K562 (cell line): ENCODE measurements at regions not wholly inside any gene's neighbourhood (a gene's known extent, or its start where the extent isn't known, plus 50 kb on each side); places are given as distances from the start of the nearest gene placed in this dataset.

ENCODE experiments used
- ATAC-seq: fragments of 200-7000 bp; cut with Tn5 transposase; 3 replicates; pipeline ENCODE4 v1.9.1; 2020; ENCODE audit warnings: moderate library complexity
- BruUV-seq: library from RNA; stranded (reverse); fragments of 400-500 nt; replicated peaks from 2 replicates; lab custom pipeline; 2021; lab: Mats Ljungman, UMichigan
- CTCF ChIA-PET: fragments of 300-600 bp; formaldehyde crosslinking; extraction: SDS; loops from one replicate; lab custom pipeline; 2021; ENCODE audit warnings: low intra/inter-chr PET ratio; lab: Yijun Ruan, JAX
- POLR2A ChIA-PET: fragments of 300-600, 350-650 bp; sonication (Branson Sonifier 250); formaldehyde crosslinking; extraction: SDS; loops from one replicate; lab custom pipeline; 2021; ENCODE audit warnings: antibody characterized with exemption, inconsistent platforms; lab: Yijun Ruan, JAX
- DNase-seq, 4 experiments: peaks; one replicate each; pipeline versions ENCODE4 v3.0.0 to v3.0.0-alpha.2; 2011 to 2018; ENCODE audit warnings: low spot score in 3 of 4, mixed read lengths in 3 of 4; ENCODE audit errors: extremely low read depth in 1 of 4
- FAIRE-seq: peaks from 2 replicates; lab custom pipeline; 2011; peaks lifted over from hg19 to GRCh38; lab: Jason Lieb, UNC
- H2AFZ ChIP-seq: 2 replicates; pipeline ENCODE4 v1.6.0; 2011; ENCODE audit warnings: low read depth, low read length, control low read depth, inconsistent platforms
- H3K27ac ChIP-seq: fragments of 200-600 bp; 3 replicates; pipeline ENCODE4 v1.8.0; 2011; ENCODE audit warnings: low read depth, mild to moderate bottlenecking, control low read depth, inconsistent platforms, low read length, moderate library complexity, mixed read lengths; ENCODE audit errors: extremely low read depth
- H3K27me3 ChIP-seq, 2 experiments: fragments of 300-600 bp in 1 of 2; 2 replicates in 1 of 2; 3 replicates in 1 of 2; pipeline versions ENCODE4 v1.6.0 to v1.8.0; 2011; ENCODE audit warnings: inconsistent platforms in 2 of 2, low read length in 2 of 2, mild to moderate bottlenecking in 1 of 2, mixed read lengths in 1 of 2, moderate library complexity in 1 of 2; ENCODE audit not compliant: control insufficient read depth in 2 of 2, insufficient read depth in 2 of 2
- H3K36me3 ChIP-seq: fragments of 300-600 bp; 3 replicates; pipeline ENCODE4 v1.8.0; 2011; ENCODE audit warnings: mild to moderate bottlenecking, low read length, inconsistent platforms; ENCODE audit not compliant: control insufficient read depth, insufficient read depth
- H3K4me1 ChIP-seq, 2 experiments: fragments of 200-600 bp in 1 of 2; replicated peaks in 1 of 2; 2 replicates in 1 of 2; 3 replicates in 1 of 2; pipeline versions ENCODE4 v1.5.1 to v1.8.0; 2011; ENCODE audit warnings: inconsistent platforms in 2 of 2, low read length in 2 of 2, mild to moderate bottlenecking in 1 of 2, mixed read lengths in 1 of 2, moderate library complexity in 1 of 2; ENCODE audit not compliant: control insufficient read depth in 2 of 2, insufficient read depth in 2 of 2
- H3K4me2 ChIP-seq: 2 replicates; pipeline ENCODE4 v1.6.1; 2011; ENCODE audit warnings: low read length, control low read depth, inconsistent platforms, mixed read lengths; ENCODE audit not compliant: insufficient read depth
- H3K4me3 ChIP-seq: fragments of 200-600 bp; sonication (generic), shearing (Covaris generic); 2 replicates; pipeline ENCODE4 v1.5.1; 2016; ENCODE audit warnings: control low read depth, inconsistent platforms
- H3K79me2 ChIP-seq: fragments of 200-600 bp; 3 replicates; pipeline ENCODE4 v1.8.0; 2011; ENCODE audit warnings: low read length, inconsistent platforms; ENCODE audit not compliant: control insufficient read depth, insufficient read depth
- H3K9ac ChIP-seq, 2 experiments: 2 replicates each; pipeline versions ENCODE4 v1.6.0 to v1.6.1; 2011; ENCODE audit warnings: low read depth in 2 of 2, low read length in 2 of 2, control low read depth in 1 of 2, inconsistent platforms in 1 of 2, mild to moderate bottlenecking in 1 of 2, mixed read lengths in 1 of 2; ENCODE audit not compliant: insufficient read depth in 1 of 2
- H3K9me1 ChIP-seq: one replicate; pipeline ENCODE4 v1.6.0; 2011; ENCODE audit warnings: inconsistent platforms, mild to moderate bottlenecking, low read length, moderate library complexity; ENCODE audit not compliant: control insufficient read depth, insufficient read depth
- H3K9me3 ChIP-seq: replicated peaks from 2 replicates; pipeline ENCODE4 v1.5.1; 2011; ENCODE audit warnings: low read depth, low read length, inconsistent platforms; ENCODE audit not compliant: control insufficient read depth, insufficient read depth
- H4K20me1 ChIP-seq: replicated peaks from 2 replicates; pipeline ENCODE4 v1.6.1; 2011; ENCODE audit warnings: low read length, inconsistent platforms, mixed read lengths; ENCODE audit not compliant: control insufficient read depth, insufficient read depth
- CHD2 ChIP-seq: IDR thresholded peaks from 2 replicates; pipeline ENCODE4 v1.6.1; 2011; ENCODE audit warnings: low read depth, low read length
- HINFP ChIP-seq: fragments of 450-650 bp; conservative IDR thresholded peaks from 2 replicates; pipeline ENCODE4 v1.6.1; 2016; ENCODE audit warnings: missing genetic modification characterization, low read depth, mild to moderate bottlenecking, control low read depth, missing compliant biosample characterization
- MAFK ChIP-seq: IDR thresholded peaks from 2 replicates; pipeline ENCODE4 v1.6.1; 2011; ENCODE audit warnings: low read length, improper control_type of control experiment
- PHB ChIP-seq: fragments of 250-450 bp; sonication (Bioruptor Pico); IDR thresholded peaks from 2 replicates; pipeline ENCODE4 v1.5.0; 2021
- STAT5B ChIP-seq: fragments of 250-450 bp; sonication (Bioruptor Pico); IDR thresholded peaks from 2 replicates; pipeline ENCODE4 v1.8.0; 2021; ENCODE audit warnings: mild to moderate bottlenecking, inconsistent platforms
- ZNF354B ChIP-seq: fragments of 250-450 bp; sonication (Bioruptor Pico); IDR thresholded peaks from 2 replicates; pipeline ENCODE4 v1.4.0; 2020
- WGBS: fragments of 100-300 bp; shearing (Covaris generic); methylation state at CpG from one replicate; pipeline ENCODE4 v1.1.6; 2016; ENCODE audit warnings: low coverage, mixed read lengths; ENCODE audit not compliant: insufficient coverage; ENCODE audit errors: missing lambda C conversion rate; 5-methylcytosine and 5-hydroxymethylcytosine counted together
- in situ Hi-C: fragments of 300-500 bp; cut with MboI; formaldehyde crosslinking; loops from 4 replicates; pipeline ENCODE4 v1.15.0; 2018; ENCODE audit warnings: inconsistent platforms, mixed read lengths
- intact Hi-C: fragments of 100-400 bp; cut with micrococcal nuclease; formaldehyde crosslinking; loops from 2 replicates; pipeline ENCODE4 v1.14.2; 2022

GRCh38 chr1:55352080-55352810, 137.1 kb upstream of the USP24 start:
- FAIRE-seq (no peak), ATAC-seq (no peak), DNase-seq (no peak)
- in situ Hi-C loops: no loop called here
- ChIA-PET POLR2A (no interaction called here), CTCF (no interaction called here)
- H2AFZ ChIP-seq: no peak overlapping the region
- intact Hi-C loops: no loop called here
- no peaks in the 10 kb centered on the region for H3K36me3 ChIP-seq
- no peaks in the 10 kb centered on the region for H3K4me1 ChIP-seq
- no peaks in the 10 kb centered on the region for H3K9me3 ChIP-seq
- no peak overlapping the region for H3K9ac ChIP-seq
- no peak overlapping the region for H3K27ac ChIP-seq
- no peaks in the 10 kb centered on the region for H3K79me2 ChIP-seq
- H3K4me2 ChIP-seq: no peak overlapping the region
- H3K27me3 ChIP-seq: peaks cover 0 to 13% of the 10 kb centered on the region in 2 experiments; a peak in 2 of 5 replicates
- no peak for TF ChIP-seq HINFP (tag)
- no TSS peak for BruUV-seq
- H3K4me3 ChIP-seq: no peak overlapping the region
- H4K20me1 ChIP-seq: no peaks in the 10 kb centered on the region
- H3K9me1 ChIP-seq: no peaks in the 10 kb centered on the region
- WGBS: 0% methylated on average over 6 of the region's 7 CpGs

GRCh38 chr1:55348356-55348755, 133.2 kb upstream of the USP24 start:
- WGBS: 0% methylated on average over 1 of the region's 1 CpG
- no peaks in the 10 kb centered on the region for H3K79me2 ChIP-seq

More at GRCh38 chr1:55348356-55348755, 133.2 kb upstream of the USP24 start:
- no peaks in the 10 kb centered on the region for H3K9me1 ChIP-seq
- no peaks in the 10 kb centered on the region for H4K20me1 ChIP-seq
- H3K27ac ChIP-seq: no peak overlapping the region
- H3K9me3 ChIP-seq: no peaks in the 10 kb centered on the region
- in situ Hi-C loops (no loop called here), intact Hi-C loops (no loop called here)
- DNase-seq: no peak
- no peaks in the 10 kb centered on the region for H3K36me3 ChIP-seq
- no peak overlapping the region for H3K4me3 ChIP-seq
- ATAC-seq: no peak
- no peak overlapping the region for H3K9ac ChIP-seq
- H3K4me1 ChIP-seq: no peaks in the 10 kb centered on the region
- no peak overlapping the region for H3K4me2 ChIP-seq
- no peak overlapping the region for H2AFZ ChIP-seq
- ChIA-PET POLR2A (interaction anchor here (1.4 kb wide), 1 partner anchor 11 kb away, joined by 3 read pairs; no protein-coding TSS in a partner anchor), CTCF (no interaction called here)
- H3K27me3 ChIP-seq: peaks cover 0 to 4% of the 10 kb centered on the region in 2 experiments; a peak in 1 of 5 replicates
- BruUV-seq: no TSS peak
- TF ChIP-seq ZNF354B (CRISPR knock-in tag): no peak
- TF ChIP-seq CHD2: no peak
- TF ChIP-seq STAT5B (CRISPR knock-in tag): no peak
- no peak for TF ChIP-seq PHB (CRISPR knock-in tag)
- TF ChIP-seq MAFK: no peak
- no peak for FAIRE-seq
